HCT116 (cell line): ENCODE measurements at regions not wholly inside any gene's neighbourhood (a gene's known extent, or its start where the extent isn't known, plus 50 kb on each side); places are given as distances from the start of the nearest gene placed in this dataset.
A peak's percentile ranks its signal among the peaks of the same experiment; 100 is the strongest.

Experiments used
- ATAC-seq: fragments of 200-7000 bp; cut with Tn5 transposase; 2 replicates; pipeline ENCODE4 v1.9.1; 2020; ENCODE audit warnings: mild to moderate bottlenecking, moderate library complexity
- BruUV-seq: library from RNA; stranded (reverse); fragments of 400-500 nt; replicated peaks from 2 replicates; lab custom pipeline; 2021; lab: Mats Ljungman, UMichigan
- CTCF ChIA-PET: fragments of 300-600 bp; sonication (Branson Sonifier 250); formaldehyde crosslinking; loops from one replicate; lab custom pipeline; 2021; ENCODE audit warnings: antibody characterized with exemption; lab: Charles Lee
- POLR2A ChIA-PET: fragments of 300-600, 350-600 bp; sonication (Branson Sonifier 250); formaldehyde crosslinking; loops from one replicate; lab custom pipeline; 2021; ENCODE audit warnings: antibody characterized with exemption; lab: Charles Lee
- RAD21 ChIA-PET, 2 experiments: fragments of 300-600 bp; sonication (Branson Sonifier 250); formaldehyde crosslinking; loops; one replicate each; lab custom pipeline; 2023; ENCODE audit warnings: low total read pairs in 2 of 2; ENCODE audit not compliant: uncharacterized antibody in 2 of 2, unreplicated experiment in 2 of 2, low non-redundant PET in 1 of 2; lab: Charles Lee
- DNase-seq: peaks from one replicate; pipeline ENCODE4 v3.0.0-alpha.2; 2010; ENCODE audit warnings: low read depth, low spot score
- H2AFZ ChIP-seq: fragments of 200-600 bp; shearing (Covaris generic), sonication (generic); 2 replicates; pipeline ENCODE4 v1.6.1; 2017; ENCODE audit warnings: low read depth, mixed run types, mixed read lengths, antibody characterized with exemption, low read length; ENCODE audit not compliant: poor library complexity, severe bottlenecking
- H3K27ac ChIP-seq: 2 replicates; pipeline ENCODE4 v1.5.1; 2012; ENCODE audit warnings: low read depth, low read length
- H3K27me3 ChIP-seq: fragments of 200-600 bp; sonication (generic); 2 replicates; pipeline ENCODE4 v1.6.1; 2016; ENCODE audit warnings: mixed run types, low read length, mixed read lengths; ENCODE audit not compliant: insufficient read depth
- H3K36me3 ChIP-seq, 2 experiments: fragments of 200-500 bp in 1 of 2; fragments of 200-600 bp in 1 of 2; sonication (Bioruptor generic) in 1 of 2; sonication (generic) in 1 of 2; 2 replicates each; pipeline versions ENCODE4 v1.5.1 to v1.6.1; 2014 to 2016; ENCODE audit warnings: low read length in 2 of 2, inconsistent platforms in 1 of 2, mixed read lengths in 1 of 2, mixed run types in 1 of 2; ENCODE audit not compliant: insufficient read depth in 2 of 2, control insufficient read depth in 1 of 2
- H3K4me1 ChIP-seq, 2 experiments: fragments of 200-600 bp in 1 of 2; sonication (generic) in 1 of 2; 2 replicates each; pipeline versions ENCODE4 v1.5.1 to v1.6.1; 2012 to 2017; ENCODE audit warnings: low read length in 2 of 2, inconsistent platforms in 1 of 2, mild to moderate bottlenecking in 1 of 2, mixed read lengths in 1 of 2, mixed run types in 1 of 2, moderate library complexity in 1 of 2; ENCODE audit not compliant: insufficient read depth in 2 of 2, control insufficient read depth in 1 of 2
- H3K4me2 ChIP-seq: fragments of 200-600 bp; sonication (generic); 2 replicates; pipeline ENCODE4 v1.6.1; 2017; ENCODE audit warnings: mixed run types, low read length, mixed read lengths
- H3K4me3 ChIP-seq, 2 experiments: fragments of 200-600 bp in 1 of 2; sonication (generic) in 1 of 2; replicated peaks in 1 of 2; 2 replicates each; pipeline ENCODE4 v1.5.1; 2011 to 2016; ENCODE audit warnings: low read length in 2 of 2, control low read depth in 1 of 2, low read depth in 1 of 2, mild to moderate bottlenecking in 1 of 2, mixed read lengths in 1 of 2, mixed run types in 1 of 2
- H3K79me2 ChIP-seq: fragments of 200-600 bp; sonication (generic); 2 replicates; pipeline ENCODE4 v1.6.1; 2017; ENCODE audit warnings: mild to moderate bottlenecking, mixed run types, low read length, moderate library complexity, mixed read lengths; ENCODE audit not compliant: insufficient read depth
- H3K9ac ChIP-seq: fragments of 200-600 bp; sonication (generic); 2 replicates; pipeline ENCODE4 v1.6.1; 2016; ENCODE audit warnings: low read length, mixed read lengths
- H3K9me2 ChIP-seq: fragments of 200-600 bp; sonication (generic), shearing (Covaris generic); 2 replicates; pipeline ENCODE4 v1.6.1; 2017; ENCODE audit warnings: mixed run types, mild to moderate bottlenecking, moderate library complexity; ENCODE audit not compliant: insufficient read depth
- H3K9me3 ChIP-seq, 2 experiments: fragments of 200-500 bp in 1 of 2; fragments of 200-600 bp in 1 of 2; sonication (Bioruptor generic) in 1 of 2; sonication (generic) in 1 of 2; 2 replicates each; pipeline ENCODE4 v1.6.1; 2014 to 2017; ENCODE audit warnings: low read length in 2 of 2, mixed read lengths in 2 of 2, inconsistent platforms in 1 of 2, low read depth in 1 of 2, mild to moderate bottlenecking in 1 of 2, mixed run types in 1 of 2, moderate library complexity in 1 of 2; ENCODE audit not compliant: control insufficient read depth in 1 of 2, insufficient read depth in 1 of 2
- H4K20me1 ChIP-seq: fragments of 200-600 bp; sonication (generic), shearing (Covaris generic); 2 replicates; pipeline ENCODE4 v1.6.1; 2017; ENCODE audit warnings: mixed run types, mild to moderate bottlenecking, moderate library complexity; ENCODE audit not compliant: insufficient read depth
- CBX3 ChIP-seq: IDR thresholded peaks from 2 replicates; pipeline ENCODE4 v1.6.1; 2012; ENCODE audit warnings: low read depth
- CEBPB ChIP-seq: IDR thresholded peaks from 2 replicates; pipeline ENCODE4 v1.6.1; 2012; ENCODE audit warnings: low read depth
- EGR1 ChIP-seq: IDR thresholded peaks from 2 replicates; pipeline ENCODE4 v1.6.1; 2012; ENCODE audit warnings: low read depth
- ELF1 ChIP-seq: IDR thresholded peaks from 2 replicates; pipeline ENCODE4 v1.6.1; 2012; ENCODE audit warnings: low read depth, borderline replicate concordance
- EZH2phosphoT487 ChIP-seq: fragments of 200-600 bp; IDR thresholded peaks from 2 replicates; pipeline ENCODE4 v1.6.1; 2018; ENCODE audit warnings: antibody characterized with exemption, borderline replicate concordance
- FOSL1 ChIP-seq: IDR thresholded peaks from 2 replicates; pipeline ENCODE4 v1.6.1; 2012; ENCODE audit warnings: low read depth
- POLR2A ChIP-seq: IDR thresholded peaks from 2 replicates; pipeline ENCODE4 v1.7.0; 2011; ENCODE audit warnings: borderline replicate concordance; ENCODE audit not compliant: insufficient read depth, insufficient read length; ENCODE audit errors: extremely low read depth
- RAD21 ChIP-seq: IDR thresholded peaks from 2 replicates; pipeline ENCODE4 v1.6.1; 2012; ENCODE audit warnings: low read depth, mild to moderate bottlenecking
- SIN3A ChIP-seq: IDR thresholded peaks from 2 replicates; pipeline ENCODE4 v1.6.1; 2012; ENCODE audit warnings: low read depth
- SP1 ChIP-seq: IDR thresholded peaks from 2 replicates; pipeline ENCODE4 v1.6.1; 2012; ENCODE audit warnings: low read depth
- SRF ChIP-seq: IDR thresholded peaks from 2 replicates; pipeline ENCODE4 v1.6.1; 2012; ENCODE audit warnings: low read depth
- YY1 ChIP-seq: IDR thresholded peaks from 2 replicates; pipeline ENCODE4 v1.6.1; 2011; ENCODE audit warnings: low read length, low read depth, moderate library complexity, mild to moderate bottlenecking; ENCODE audit not compliant: insufficient replicate concordance; ENCODE audit errors: extremely low read depth
- ZBTB33 ChIP-seq: IDR thresholded peaks from 2 replicates; pipeline ENCODE4 v1.6.1; 2011; ENCODE audit warnings: mild to moderate bottlenecking, low read length, moderate library complexity; ENCODE audit not compliant: insufficient replicate concordance; ENCODE audit errors: extremely low read depth
- ZFX ChIP-seq: fragments of 450-650 bp; IDR thresholded peaks from 2 replicates; pipeline ENCODE4 v1.6.1; 2017
- ZNF274 ChIP-seq: fragments of 200-500 bp; sonication (Bioruptor generic); IDR thresholded peaks from 2 replicates; pipeline ENCODE4 v1.6.1; 2014; ENCODE audit warnings: mild to moderate bottlenecking, low read depth, low read length, inconsistent platforms
- intact Hi-C: fragments of 100-400 bp; cut with micrococcal nuclease; formaldehyde crosslinking; loops from 2 replicates; pipeline ENCODE4 v1.10.0; 2022
- TF ChIP-seq, protein P1 (sequence below): IDR thresholded peaks from 2 replicates; pipeline ENCODE4 v1.6.1; 2012; ENCODE audit warnings: low read depth
- TF ChIP-seq, protein P2 (sequence below): IDR thresholded peaks from 2 replicates; pipeline ENCODE4 v1.6.1; 2012
- TF ChIP-seq, protein P3 (sequence below): IDR thresholded peaks from 2 replicates; pipeline ENCODE4 v1.6.1; 2012

DNA sequence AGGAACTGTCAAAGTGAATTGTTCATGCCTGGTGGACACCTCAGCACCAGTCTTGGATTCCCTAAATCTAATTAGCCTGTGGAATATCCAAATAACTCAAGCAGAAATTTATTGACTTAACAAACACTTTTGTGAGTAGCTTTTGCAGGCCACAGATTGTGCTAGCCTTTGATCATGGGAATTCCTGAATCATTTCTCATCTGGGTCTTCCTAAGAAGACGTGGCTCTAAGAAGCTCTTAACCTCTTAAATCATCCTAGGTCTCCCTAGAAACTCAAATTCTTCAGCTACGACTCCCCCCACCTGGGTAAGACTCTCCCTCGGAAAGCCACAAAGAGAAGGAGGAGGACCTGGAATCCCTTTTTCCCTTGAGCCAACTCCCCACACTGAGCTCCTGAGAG, 53.8 kb upstream of the PSEN2 start (continued):
- 0 out of 2 replicates have a peak, but pooled peaks have one; percentile 37 for TF ChIP-seq SP1
- no peak for TF ChIP-seq ZNF274
- TF ChIP-seq, all 23 proteins: peak for 6

DNA sequence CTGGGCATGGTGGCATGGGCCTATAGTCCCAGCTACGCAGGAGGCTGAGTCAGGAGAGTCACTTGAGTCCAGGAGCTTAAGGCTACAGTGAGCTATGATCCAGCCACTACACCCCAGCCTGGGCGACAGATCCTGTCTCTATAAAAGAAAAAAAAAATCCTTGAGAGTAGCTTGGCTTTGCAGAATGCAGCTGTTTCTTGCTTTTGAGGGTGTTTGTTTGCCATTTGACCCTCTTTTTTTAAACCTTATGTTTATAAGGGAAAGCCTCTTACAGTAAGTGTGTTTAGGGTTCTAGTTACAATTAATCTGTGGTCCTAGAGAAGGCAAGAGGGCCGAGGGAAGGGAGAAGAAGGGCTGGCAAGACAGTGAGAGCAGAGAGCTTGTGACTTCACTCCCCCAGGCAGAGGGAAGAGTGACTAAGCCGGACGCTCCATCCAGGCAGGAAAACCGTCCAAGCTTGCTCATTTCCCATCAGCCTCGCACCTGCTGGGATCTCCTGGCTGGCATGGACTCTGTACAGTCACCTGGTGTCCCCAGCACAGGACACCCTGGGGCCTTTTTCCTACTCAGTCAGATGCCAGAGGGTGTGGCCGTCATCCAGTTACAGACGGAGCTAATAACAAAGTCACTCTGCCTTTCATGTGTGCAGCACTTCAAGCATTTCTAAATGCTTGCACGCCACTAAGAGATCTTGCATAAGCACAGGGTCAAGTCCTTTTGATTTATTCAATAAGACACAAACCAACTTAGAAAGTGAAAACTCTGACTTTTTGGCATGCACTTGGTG, 55.5 kb upstream of the PSEN2 start:
- H3K27me3 ChIP-seq = no peaks in the 10 kb centered on the region
- no peaks in the 10 kb centered on the region for H4K20me1 ChIP-seq
- DNase-seq = peak; percentile 96
- ChIA-PET POLR2A (interaction anchor here (0.6 to 1.9 kb wide), 16 partner anchors 9 to 177 kb away, joined by 3 to 10 read pairs (median 4); partner anchors contain the start of gene ITPKB), CTCF (interaction anchor here (0.5 to 2.1 kb wide), 5 partner anchors 12 to 407 kb away, joined by 3 to 10 read pairs (median 6); partner anchors contain the start of gene PARP1), RAD21 (interaction anchor here in 1 of 2 experiments (0.6 kb wide), 1 partner anchor 190 kb away, joined by 4 read pairs; no protein-coding TSS in a partner anchor)
- H3K9me3 ChIP-seq = no peaks in the 10 kb centered on the region
- H3K79me2 ChIP-seq = no peaks in the 10 kb centered on the region
- ATAC-seq = peak; percentile 91
- H3K27ac ChIP-seq = peak overlapping the region; percentile 61; the same call in 1 of the 2 replicates
- intact Hi-C loops = no loop called here
- H3K9me2 ChIP-seq = no peaks in the 10 kb centered on the region
- peak overlapping the region in 1 of 2 experiments; percentile 26; a peak in 1 of 4 replicates for H3K4me3 ChIP-seq
- H3K9ac ChIP-seq = peak overlapping the region; percentile 57
- peaks cover 32 to 43% of the 10 kb centered on the region in 2 experiments for H3K4me1 ChIP-seq
- TSS peak; percentile 93 for BruUV-seq
- H3K36me3 ChIP-seq = no peaks in the 10 kb centered on the region
- peak overlapping the region; percentile 68 for H3K4me2 ChIP-seq
- peak overlapping the region; percentile 77 for H2AFZ ChIP-seq
- TF ChIP-seq, protein P1, sequence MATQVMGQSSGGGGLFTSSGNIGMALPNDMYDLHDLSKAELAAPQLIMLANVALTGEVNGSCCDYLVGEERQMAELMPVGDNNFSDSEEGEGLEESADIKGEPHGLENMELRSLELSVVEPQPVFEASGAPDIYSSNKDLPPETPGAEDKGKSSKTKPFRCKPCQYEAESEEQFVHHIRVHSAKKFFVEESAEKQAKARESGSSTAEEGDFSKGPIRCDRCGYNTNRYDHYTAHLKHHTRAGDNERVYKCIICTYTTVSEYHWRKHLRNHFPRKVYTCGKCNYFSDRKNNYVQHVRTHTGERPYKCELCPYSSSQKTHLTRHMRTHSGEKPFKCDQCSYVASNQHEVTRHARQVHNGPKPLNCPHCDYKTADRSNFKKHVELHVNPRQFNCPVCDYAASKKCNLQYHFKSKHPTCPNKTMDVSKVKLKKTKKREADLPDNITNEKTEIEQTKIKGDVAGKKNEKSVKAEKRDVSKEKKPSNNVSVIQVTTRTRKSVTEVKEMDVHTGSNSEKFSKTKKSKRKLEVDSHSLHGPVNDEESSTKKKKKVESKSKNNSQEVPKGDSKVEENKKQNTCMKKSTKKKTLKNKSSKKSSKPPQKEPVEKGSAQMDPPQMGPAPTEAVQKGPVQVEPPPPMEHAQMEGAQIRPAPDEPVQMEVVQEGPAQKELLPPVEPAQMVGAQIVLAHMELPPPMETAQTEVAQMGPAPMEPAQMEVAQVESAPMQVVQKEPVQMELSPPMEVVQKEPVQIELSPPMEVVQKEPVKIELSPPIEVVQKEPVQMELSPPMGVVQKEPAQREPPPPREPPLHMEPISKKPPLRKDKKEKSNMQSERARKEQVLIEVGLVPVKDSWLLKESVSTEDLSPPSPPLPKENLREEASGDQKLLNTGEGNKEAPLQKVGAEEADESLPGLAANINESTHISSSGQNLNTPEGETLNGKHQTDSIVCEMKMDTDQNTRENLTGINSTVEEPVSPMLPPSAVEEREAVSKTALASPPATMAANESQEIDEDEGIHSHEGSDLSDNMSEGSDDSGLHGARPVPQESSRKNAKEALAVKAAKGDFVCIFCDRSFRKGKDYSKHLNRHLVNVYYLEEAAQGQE = no peak
- TF ChIP-seq SIN3A (peak; percentile 92), SRF (peak; percentile 79), POLR2A (no peak), FOSL1 (peak; percentile 90), EZH2phosphoT487 (no peak), ZFX (no peak), SP1 (peak; percentile 95), CEBPB (peak; percentile 98), EGR1 (no peak), CBX3 (peak; percentile 100), ELF1 (no peak), ZNF274 (no peak), RAD21 (peak; percentile 41), ZBTB33 (peak; percentile 75), YY1 (peak; percentile 63)
- TF ChIP-seq, protein P2, sequence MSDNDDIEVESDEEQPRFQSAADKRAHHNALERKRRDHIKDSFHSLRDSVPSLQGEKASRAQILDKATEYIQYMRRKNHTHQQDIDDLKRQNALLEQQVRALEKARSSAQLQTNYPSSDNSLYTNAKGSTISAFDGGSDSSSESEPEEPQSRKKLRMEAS = peak; percentile 99
- TF ChIP-seq, protein P3, sequence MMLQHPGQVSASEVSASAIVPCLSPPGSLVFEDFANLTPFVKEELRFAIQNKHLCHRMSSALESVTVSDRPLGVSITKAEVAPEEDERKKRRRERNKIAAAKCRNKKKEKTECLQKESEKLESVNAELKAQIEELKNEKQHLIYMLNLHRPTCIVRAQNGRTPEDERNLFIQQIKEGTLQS = peak; percentile 81
